Naive B cell (primary cell): ENCODE measurements at regions not wholly inside any gene's neighbourhood (a gene's known extent, or its start where the extent isn't known, plus 50 kb on each side); places are given as distances from the start of the nearest gene placed in this dataset.
"Not testable (repeated sequence)": the region's sequence is repeated elsewhere in the genome, so short reads cannot be mapped to it uniquely, and the experiment has no call there.

Experiments used
- ATAC-seq, 2 donors: fragments of 150-1000 bp; cut with Tn5 transposase; 2 replicates each; pipeline ENCODE4 v1.10.0; 2021; ENCODE audit warnings: low read depth in 2 of 2, mild to moderate bottlenecking in 2 of 2, moderate library complexity in 2 of 2
- DNase-seq: peaks from one replicate; pipeline ENCODE4 v3.0.0; 2022
- H3K27ac Mint-ChIP-seq, 6 donors: one replicate each; pipeline ENCODE4 v1.8.0; 2020 to 2022; ENCODE audit warnings: mild to moderate bottlenecking in 6 of 6, mixed read lengths in 6 of 6, moderate library complexity in 5 of 6, inconsistent platforms in 2 of 6
- H3K27me3 Mint-ChIP-seq, 3 donors: one replicate each; pipeline ENCODE4 v1.8.0; 2021 to 2022; ENCODE audit warnings: mixed read lengths in 3 of 3, mild to moderate bottlenecking in 1 of 3
- H3K36me3 Mint-ChIP-seq, 2 donors: one replicate each; pipeline ENCODE4 v1.8.0; 2020 to 2022; ENCODE audit warnings: mixed read lengths in 2 of 2, inconsistent platforms in 1 of 2, mild to moderate bottlenecking in 1 of 2
- H3K4me1 Mint-ChIP-seq, 3 donors: one replicate each; pipeline ENCODE4 v1.8.0; 2020 to 2022; ENCODE audit warnings: mixed read lengths in 3 of 3, inconsistent platforms in 1 of 3, mild to moderate bottlenecking in 1 of 3, moderate library complexity in 1 of 3
- H3K4me3 Mint-ChIP-seq, 8 donors: one replicate each; pipeline ENCODE4 v1.8.0; 2020 to 2022; ENCODE audit warnings: mild to moderate bottlenecking in 8 of 8, mixed read lengths in 8 of 8, moderate library complexity in 8 of 8, inconsistent platforms in 2 of 8
- H3K9me3 Mint-ChIP-seq, 7 donors: one replicate each; pipeline ENCODE4 v1.8.0; 2020 to 2022; ENCODE audit warnings: mixed read lengths in 7 of 7, mild to moderate bottlenecking in 5 of 7, inconsistent platforms in 2 of 7, moderate library complexity in 1 of 7

DNA sequence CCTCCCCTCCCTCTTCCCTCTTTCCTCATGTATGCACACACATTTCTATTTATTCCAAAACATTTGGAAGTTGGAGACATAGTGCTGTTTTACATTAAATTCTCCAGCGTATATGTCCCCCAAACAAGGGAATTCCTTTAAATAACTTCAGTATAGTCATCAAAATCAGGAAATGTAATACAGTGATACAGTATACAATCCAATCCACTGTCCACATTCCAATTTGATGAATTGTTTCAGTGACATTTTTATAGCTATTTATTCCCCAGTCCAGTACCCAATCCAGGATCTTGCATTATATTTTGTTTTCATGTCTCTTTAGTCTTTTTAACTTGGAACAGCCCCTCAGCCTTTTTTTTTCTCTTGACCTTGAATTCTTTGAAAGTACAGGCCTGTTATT lies 233.0 kb downstream of the DKK2 start:
- Mint-ChIP-seq H3K27me3 (no peaks in the 10 kb centered on the region), H3K9me3 (no peaks in the 10 kb centered on the region), H3K4me1 (no peaks in the 10 kb centered on the region), H3K27ac (no peak overlapping the region), H3K4me3 (no peak overlapping the region), H3K36me3 (no peaks in the 10 kb centered on the region)
- no peak for ATAC-seq
- DNase-seq, result no peak

DNA sequence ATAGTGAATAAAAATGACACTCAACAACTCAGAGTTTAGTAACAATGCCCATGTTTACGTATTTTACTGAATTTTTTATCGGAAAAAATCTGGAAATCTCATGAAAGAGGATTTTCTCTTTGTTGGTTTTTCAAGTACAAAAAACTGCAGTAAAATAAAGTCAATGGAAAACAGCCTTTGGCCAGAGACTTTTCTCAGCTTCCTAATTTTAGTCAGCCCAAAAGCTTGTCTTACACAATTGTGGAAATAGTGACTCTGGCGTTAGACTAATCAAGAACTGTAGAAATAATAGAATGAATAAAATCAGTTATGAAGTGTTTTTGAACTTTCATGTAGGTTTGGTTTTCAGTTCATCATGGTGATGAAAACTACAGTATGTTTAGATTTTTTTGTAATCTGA lies 234.7 kb downstream of the DKK2 start:
- H3K4me3 Mint-ChIP-seq, result no peak overlapping the region
- ATAC-seq, result no peak
- no peaks in the 10 kb centered on the region for H3K4me1 Mint-ChIP-seq
- DNase-seq, result no peak
- no peak overlapping the region for H3K27ac Mint-ChIP-seq
- no peaks in the 10 kb centered on the region for H3K9me3 Mint-ChIP-seq
- no peaks in the 10 kb centered on the region for H3K27me3 Mint-ChIP-seq
- H3K36me3 Mint-ChIP-seq, result no peaks in the 10 kb centered on the region

DNA sequence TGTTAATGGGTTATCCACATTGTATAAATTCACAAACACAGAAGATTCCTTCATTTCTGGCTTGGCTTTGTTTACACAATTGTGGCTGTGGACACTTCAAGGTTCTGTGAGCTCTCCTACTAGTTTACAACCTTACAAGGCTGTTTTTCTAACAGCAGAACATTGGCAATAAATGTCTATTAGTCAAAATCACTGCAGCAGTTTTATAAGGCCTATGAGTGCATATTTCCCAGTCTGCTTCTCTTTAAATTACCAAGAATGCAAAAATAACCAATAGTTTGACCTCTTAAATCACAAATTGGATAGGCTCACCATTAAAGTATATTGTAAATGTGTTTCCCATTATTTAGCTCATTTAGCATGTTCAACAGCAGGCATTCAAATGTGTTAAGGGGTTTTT lies 239.2 kb downstream of the DKK2 start:
- DNase-seq, result no peak
- H3K36me3 Mint-ChIP-seq, result no peaks in the 10 kb centered on the region
- no peaks in the 10 kb centered on the region for H3K4me1 Mint-ChIP-seq
- no peaks in the 10 kb centered on the region for H3K9me3 Mint-ChIP-seq
- H3K4me3 Mint-ChIP-seq, result no peak overlapping the region
- no peak for ATAC-seq
- no peak overlapping the region for H3K27ac Mint-ChIP-seq
- H3K27me3 Mint-ChIP-seq, result no peaks in the 10 kb centered on the region

DNA sequence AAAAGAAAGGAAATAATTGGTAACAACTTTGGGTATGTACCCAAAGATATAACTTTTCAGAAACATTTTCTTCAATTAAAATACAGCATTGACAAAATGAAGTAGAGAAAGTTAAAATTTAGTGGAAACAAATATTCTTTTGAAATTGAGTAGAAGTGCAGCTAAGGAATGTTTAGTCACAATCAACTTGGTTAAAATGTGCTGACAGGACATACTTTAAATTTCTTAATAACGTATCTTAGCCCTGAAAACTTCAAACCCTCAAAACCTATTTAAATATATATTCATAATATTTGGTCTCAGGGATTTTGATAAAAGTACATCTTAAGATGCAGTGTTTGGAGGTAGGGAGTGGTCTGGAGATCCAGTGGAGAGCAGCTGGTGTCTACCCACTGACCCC lies 240.8 kb downstream of the DKK2 start:
- no peak overlapping the region for H3K27ac Mint-ChIP-seq
- H3K9me3 Mint-ChIP-seq, result no peaks in the 10 kb centered on the region
- no peaks in the 10 kb centered on the region for H3K27me3 Mint-ChIP-seq
- H3K4me3 Mint-ChIP-seq, result no peak overlapping the region
- no peaks in the 10 kb centered on the region for H3K4me1 Mint-ChIP-seq
- DNase-seq, result no peak
- ATAC-seq, result no peak
- no peaks in the 10 kb centered on the region for H3K36me3 Mint-ChIP-seq

GRCh38 chr4:106793933-106794332 lies 242.2 kb downstream of the DKK2 start:
- Mint-ChIP-seq H3K4me3 (no peak overlapping the region), H3K27ac (no peak overlapping the region)

DNA sequence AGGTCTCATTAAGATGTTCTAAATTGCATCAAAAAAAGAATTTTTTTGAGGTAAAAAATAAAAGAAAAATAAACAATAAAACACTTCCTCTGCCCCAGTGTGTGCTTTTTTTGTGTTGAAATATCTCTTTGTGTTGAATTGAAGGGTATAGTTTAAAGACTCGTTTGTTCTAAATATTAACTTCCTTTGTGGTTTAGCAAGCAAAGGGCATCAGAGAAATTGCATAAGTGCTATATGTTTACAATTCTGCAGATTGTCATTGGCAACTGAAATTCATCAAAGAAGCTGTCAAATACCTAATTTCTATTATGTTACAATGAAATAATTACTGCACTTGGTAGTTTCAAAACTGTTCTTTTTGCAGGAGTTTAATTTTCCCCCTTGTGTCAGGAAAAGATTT lies 260.5 kb downstream of the DKK2 start:
- Mint-ChIP-seq H3K27ac (no peak overlapping the region), H3K27me3 (no peaks in the 10 kb centered on the region), H3K4me3 (no peak overlapping the region), H3K9me3 (peaks cover 1 to 12% (median 5%) of the 10 kb centered on the region in 7 donors), H3K36me3 (no peaks in the 10 kb centered on the region), H3K4me1 (no peaks in the 10 kb centered on the region)
- ATAC-seq, result no peak
- DNase-seq, result no peak

More at GRCh38 chr4:106793933-106794332, 242.2 kb downstream of the DKK2 start:
- H3K9me3 Mint-ChIP-seq, result peaks cover 0 to 9% (median 0%) of the 10 kb centered on the region in 7 donors
- ATAC-seq (no peak), DNase-seq (no peak)
- no peaks in the 10 kb centered on the region for H3K27me3 Mint-ChIP-seq
- H3K36me3 Mint-ChIP-seq, result no peaks in the 10 kb centered on the region
- no peaks in the 10 kb centered on the region for H3K4me1 Mint-ChIP-seq

DNA sequence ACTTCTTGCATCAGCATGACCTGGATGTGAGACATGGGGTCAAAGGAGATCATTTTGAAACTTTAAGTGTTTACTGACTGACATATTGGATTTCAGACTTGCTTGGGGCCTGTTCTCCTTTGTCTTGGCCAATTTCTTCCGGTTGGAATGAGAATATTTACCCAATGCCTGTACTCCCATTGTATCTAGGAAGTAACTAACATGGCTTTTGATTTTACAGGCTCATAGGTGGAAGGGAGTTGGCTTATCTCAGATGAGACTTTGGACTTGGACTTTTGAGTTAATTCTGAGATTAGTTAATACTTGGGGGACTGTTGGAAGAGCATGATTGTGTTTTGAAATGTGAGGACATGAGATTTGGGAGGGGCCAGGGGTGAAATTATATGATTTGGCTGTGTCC lies 262.1 kb downstream of the DKK2 start:
- peaks cover 3 to 15% (median 9%) of the 10 kb centered on the region in 7 donors for H3K9me3 Mint-ChIP-seq
- not testable (repeated sequence) for H3K27me3 Mint-ChIP-seq

DNA sequence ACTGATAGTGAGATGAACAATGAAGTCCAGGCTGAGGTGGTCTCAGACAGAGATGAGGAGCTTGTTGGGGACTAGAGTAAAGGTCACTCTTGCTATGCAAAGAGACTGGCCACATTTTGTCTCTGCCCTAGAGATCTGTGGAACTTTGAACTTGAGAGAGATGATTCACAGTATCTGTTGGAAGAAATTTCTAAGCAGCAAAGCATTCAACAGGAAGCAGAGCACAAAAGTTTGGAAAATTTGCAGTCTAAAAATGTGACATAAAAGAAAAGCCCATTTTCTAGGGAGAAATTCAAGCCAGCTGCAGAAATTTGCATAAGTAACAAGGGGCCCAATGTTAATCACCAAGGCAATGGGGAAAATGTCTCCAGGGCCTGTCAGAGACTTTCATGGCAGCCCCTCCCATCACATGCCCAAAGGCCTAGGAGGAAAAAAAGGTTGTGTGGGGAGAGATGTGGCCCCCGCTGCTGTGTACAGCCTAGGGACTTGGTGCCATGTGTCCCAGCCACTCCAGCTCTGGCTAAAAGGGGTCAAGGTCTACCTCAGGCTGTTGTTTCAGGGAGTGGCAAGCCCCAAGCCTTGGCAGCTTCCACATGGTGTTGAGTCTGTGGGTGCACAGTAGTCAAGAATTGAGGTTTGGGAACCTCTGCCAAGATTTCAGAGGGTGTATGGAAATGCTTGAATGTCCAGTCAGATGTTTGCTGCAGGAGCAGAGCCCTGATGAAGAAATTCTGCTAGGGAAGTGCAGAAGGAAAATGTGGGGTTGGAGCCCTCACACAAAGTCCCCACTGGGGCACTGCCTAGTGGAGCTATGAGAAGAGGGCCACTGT lies 262.8 kb downstream of the DKK2 start:
- Mint-ChIP-seq H3K36me3 (no peaks in the 10 kb centered on the region), H3K4me1 (no peaks in the 10 kb centered on the region), H3K27me3 (no peaks in the 10 kb centered on the region), H3K9me3 (peaks cover 3 to 15% (median 9%) of the 10 kb centered on the region in 7 donors), H3K4me3 (no peak overlapping the region), H3K27ac (no peak overlapping the region)
- ATAC-seq, result no peak
- DNase-seq, result no peak

More for the DNA sequence above, 262.1 kb downstream of the DKK2 start:
- DNase-seq, H3K4me3 Mint-ChIP-seq, ATAC-seq, H3K4me1 Mint-ChIP-seq, H3K27ac Mint-ChIP-seq, H3K36me3 Mint-ChIP-seq: not testable (repeated sequence)

GRCh38 chr4:106767991-106768390 lies 268.1 kb downstream of the DKK2 start:
- Mint-ChIP-seq H3K27me3 (no peaks in the 10 kb centered on the region), H3K9me3 (peaks cover 1 to 15% (median 9%) of the 10 kb centered on the region in 7 donors), H3K4me1 (no peaks in the 10 kb centered on the region), H3K27ac (no peak overlapping the region), H3K4me3 (no peak overlapping the region), H3K36me3 (no peaks in the 10 kb centered on the region)
- no peak for ATAC-seq
- no peak for DNase-seq

GRCh38 chr4:106766519-106766918 lies 269.6 kb downstream of the DKK2 start:
- H3K9me3 Mint-ChIP-seq, result peaks cover 0 to 10% (median 5%) of the 10 kb centered on the region in 7 donors
- no peak overlapping the region for H3K4me3 Mint-ChIP-seq
- no peak overlapping the region for H3K27ac Mint-ChIP-seq
- H3K4me1 Mint-ChIP-seq, result no peaks in the 10 kb centered on the region
- no peaks in the 10 kb centered on the region for H3K27me3 Mint-ChIP-seq
- ATAC-seq, result no peak
- DNase-seq, result no peak
- H3K36me3 Mint-ChIP-seq, result no peaks in the 10 kb centered on the region

DNA sequence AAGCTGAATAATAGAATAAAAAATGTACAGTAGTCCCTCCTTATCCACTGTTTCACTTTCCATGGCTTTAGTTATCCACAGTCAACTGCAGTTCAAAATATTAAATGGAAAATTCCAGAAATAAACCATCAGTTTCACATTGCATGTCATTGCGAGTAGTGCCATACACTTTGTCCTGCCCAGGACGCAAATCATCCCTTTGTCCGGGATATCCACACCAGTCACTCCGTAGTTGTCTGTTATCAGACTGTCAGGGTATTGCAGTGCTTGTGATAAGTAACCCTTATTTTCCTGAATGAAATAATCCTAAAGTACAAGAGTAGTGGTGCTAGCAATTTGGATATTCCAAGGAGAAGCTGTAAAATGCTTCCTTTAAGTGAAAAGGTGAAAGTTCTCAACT lies 271.3 kb downstream of the DKK2 start:
- Mint-ChIP-seq H3K27ac (no peak overlapping the region), H3K4me1 (no peaks in the 10 kb centered on the region), H3K27me3 (no peaks in the 10 kb centered on the region), H3K36me3 (no peaks in the 10 kb centered on the region), H3K4me3 (no peak overlapping the region), H3K9me3 (peaks cover 0 to 5% (median 3%) of the 10 kb centered on the region in 7 donors)
- no peak for ATAC-seq
- no peak for DNase-seq

GRCh38 chr4:106762666-106763443 lies 273.3 kb downstream of the DKK2 start:
- H3K36me3 Mint-ChIP-seq, result no peaks in the 10 kb centered on the region
- H3K27ac Mint-ChIP-seq, result no peak overlapping the region
- ATAC-seq, result no peak
- no peaks in the 10 kb centered on the region for H3K9me3 Mint-ChIP-seq
- DNase-seq, result no peak
- no peaks in the 10 kb centered on the region for H3K27me3 Mint-ChIP-seq
- H3K4me3 Mint-ChIP-seq, result no peak overlapping the region
- no peaks in the 10 kb centered on the region for H3K4me1 Mint-ChIP-seq

DNA sequence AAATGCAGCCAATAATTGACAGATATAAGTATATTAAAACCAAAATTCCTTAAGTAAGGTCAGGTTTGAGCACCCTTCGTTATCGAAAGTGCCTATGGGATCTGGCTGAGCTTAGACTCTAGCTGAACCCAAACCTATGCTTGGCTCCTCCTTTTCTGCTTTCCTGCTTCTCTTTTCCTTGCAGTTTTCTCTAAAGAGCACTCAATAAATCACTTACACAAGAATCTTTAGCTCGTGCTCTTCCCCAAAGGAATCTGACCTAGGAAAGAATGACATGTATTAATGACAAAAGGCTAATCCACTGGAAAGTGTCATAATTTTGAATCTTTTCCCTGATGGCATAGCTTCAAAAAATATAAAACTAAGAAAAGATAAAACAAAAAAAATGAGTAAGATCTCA lies 282.7 kb downstream of the DKK2 start:
- no peak overlapping the region for H3K4me3 Mint-ChIP-seq
- H3K36me3 Mint-ChIP-seq, result no peaks in the 10 kb centered on the region
- H3K27me3 Mint-ChIP-seq, result no peaks in the 10 kb centered on the region
- no peak overlapping the region for H3K27ac Mint-ChIP-seq
- no peak for DNase-seq
- no peaks in the 10 kb centered on the region for H3K4me1 Mint-ChIP-seq
- H3K9me3 Mint-ChIP-seq, result peaks cover 0 to 3% (median 0%) of the 10 kb centered on the region in 7 donors
- ATAC-seq, result no peak

DNA sequence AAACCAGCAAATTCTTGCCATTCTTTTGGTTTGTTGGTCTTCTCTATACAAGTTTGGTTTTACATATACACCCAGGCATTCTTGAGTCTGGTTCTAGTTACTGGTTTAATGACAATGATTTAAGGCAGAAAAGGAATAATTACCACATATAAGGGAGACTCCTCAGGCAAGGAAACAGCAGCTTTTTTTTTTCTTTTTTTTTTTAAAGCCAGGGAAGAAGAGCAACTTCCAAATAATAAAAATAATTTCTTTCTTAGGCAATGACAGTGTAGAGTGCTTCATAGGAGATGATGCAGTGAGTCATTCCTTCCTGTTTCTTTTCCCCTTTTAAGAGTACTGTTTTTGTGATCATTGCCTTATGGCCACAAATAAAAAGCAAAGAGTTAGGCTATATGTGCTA lies 289.7 kb downstream of the DKK2 start:
- H3K9me3 Mint-ChIP-seq, result peaks cover 0 to 5% (median 2%) of the 10 kb centered on the region in 7 donors
- no peak overlapping the region for H3K4me3 Mint-ChIP-seq
- no peaks in the 10 kb centered on the region for H3K4me1 Mint-ChIP-seq
- no peak overlapping the region for H3K27ac Mint-ChIP-seq
- ATAC-seq, result no peak
- DNase-seq, result no peak
- no peaks in the 10 kb centered on the region for H3K27me3 Mint-ChIP-seq
- no peaks in the 10 kb centered on the region for H3K36me3 Mint-ChIP-seq
